ENCODE measurements at regions not wholly inside any gene's neighbourhood (a gene's known extent, or its start where the extent isn't known, plus 50 kb on each side); places are given as distances from the start of the nearest gene placed in this dataset.

DNA sequence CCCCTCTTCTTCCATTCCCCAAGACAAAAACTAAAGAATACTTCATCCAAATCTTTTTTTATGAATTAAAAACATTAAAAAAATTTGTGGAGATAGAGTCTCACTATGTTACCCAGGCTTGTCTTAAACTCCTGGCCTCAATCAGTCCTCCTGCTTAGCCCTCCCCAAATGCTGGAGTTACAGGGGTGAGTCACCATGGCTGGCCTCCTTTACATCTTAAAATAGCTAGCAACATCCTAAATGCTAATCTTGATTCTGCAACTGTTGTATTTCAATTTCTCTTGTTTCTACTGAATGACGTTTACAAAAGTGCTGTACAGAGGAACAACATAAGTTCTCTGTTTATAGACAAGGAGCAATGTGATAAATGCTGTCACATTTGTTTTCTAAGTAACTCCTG lies 483.5 kb downstream of the ADGRL2 start:
- Mint-ChIP-seq H3K27me3 (ENCODE audit: low read depth) (no peaks in the 10 kb centered on the region), H3K27ac (no peak overlapping the region), H3K9me3 (no peaks in the 10 kb centered on the region), H3K4me1 (ENCODE audit: low read depth) (no peaks in the 10 kb centered on the region), H3K36me3 (ENCODE audit: low read depth) (no peaks in the 10 kb centered on the region), H3K4me3 (no peak overlapping the region)
- CTCF ChIA-PET, result no interaction called here
- DNase-seq, result no peak
- intact Hi-C loops (cut with micrococcal nuclease), result no loop called here

DNA sequence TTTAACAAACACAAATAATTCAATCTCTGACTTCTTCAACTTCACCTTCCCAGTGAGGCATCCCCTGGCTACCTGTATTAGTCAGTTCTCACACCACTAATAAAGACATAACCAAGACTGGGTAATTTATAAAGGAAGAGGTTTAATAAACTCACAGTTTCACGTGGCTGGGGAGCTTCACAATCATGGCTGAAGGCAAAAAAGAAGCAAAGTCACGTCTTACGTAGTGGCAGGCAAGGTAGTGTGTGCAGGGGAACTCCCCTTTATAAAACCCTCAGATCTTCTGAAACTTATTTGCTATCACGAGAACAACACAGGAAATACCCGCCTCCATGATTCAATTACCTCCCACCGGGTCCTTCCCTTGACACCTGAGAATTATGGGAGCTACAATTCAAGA lies 478.5 kb downstream of the ADGRL2 start:
- no peak overlapping the region for H3K27ac Mint-ChIP-seq
- peak; percentile 4 for DNase-seq
- intact Hi-C loops (cut with micrococcal nuclease), result no loop called here
- H3K4me1 Mint-ChIP-seq (ENCODE audit: low read depth), result no peaks in the 10 kb centered on the region
- no peak overlapping the region for H3K4me3 Mint-ChIP-seq
- no peaks in the 10 kb centered on the region for H3K9me3 Mint-ChIP-seq
- CTCF ChIA-PET, result no interaction called here
- no peaks in the 10 kb centered on the region for H3K27me3 Mint-ChIP-seq (ENCODE audit: low read depth)
- no peaks in the 10 kb centered on the region for H3K36me3 Mint-ChIP-seq (ENCODE audit: low read depth)

DNA sequence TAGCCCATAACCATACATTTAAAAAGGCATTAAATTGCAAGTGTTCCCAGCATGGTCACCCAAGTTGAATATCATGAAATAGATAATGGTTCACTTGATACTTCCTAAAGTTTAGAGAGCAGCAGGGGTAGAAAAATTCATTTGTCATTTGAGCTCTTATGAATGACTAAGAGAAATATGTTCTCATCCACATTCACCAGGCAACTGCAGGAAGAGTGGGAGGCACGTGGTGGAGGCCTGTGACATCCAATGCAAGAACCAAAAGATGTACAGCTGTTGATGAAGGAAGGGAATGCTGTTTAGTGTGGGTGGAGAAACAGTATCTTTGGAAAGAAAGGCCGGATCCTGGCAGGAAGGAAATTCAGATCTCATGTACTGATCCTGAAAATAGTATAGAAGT lies 473.1 kb downstream of the ADGRL2 start:
- intact Hi-C loops (cut with micrococcal nuclease), result no loop called here
- no peaks in the 10 kb centered on the region for H3K9me3 Mint-ChIP-seq
- H3K36me3 Mint-ChIP-seq (ENCODE audit: low read depth), result no peaks in the 10 kb centered on the region
- no peak overlapping the region for H3K4me3 Mint-ChIP-seq
- CTCF ChIA-PET, result no interaction called here
- no peaks in the 10 kb centered on the region for H3K4me1 Mint-ChIP-seq (ENCODE audit: low read depth)
- no peaks in the 10 kb centered on the region for H3K27me3 Mint-ChIP-seq (ENCODE audit: low read depth)
- DNase-seq, result no peak
- H3K27ac Mint-ChIP-seq, result no peak overlapping the region

DNA sequence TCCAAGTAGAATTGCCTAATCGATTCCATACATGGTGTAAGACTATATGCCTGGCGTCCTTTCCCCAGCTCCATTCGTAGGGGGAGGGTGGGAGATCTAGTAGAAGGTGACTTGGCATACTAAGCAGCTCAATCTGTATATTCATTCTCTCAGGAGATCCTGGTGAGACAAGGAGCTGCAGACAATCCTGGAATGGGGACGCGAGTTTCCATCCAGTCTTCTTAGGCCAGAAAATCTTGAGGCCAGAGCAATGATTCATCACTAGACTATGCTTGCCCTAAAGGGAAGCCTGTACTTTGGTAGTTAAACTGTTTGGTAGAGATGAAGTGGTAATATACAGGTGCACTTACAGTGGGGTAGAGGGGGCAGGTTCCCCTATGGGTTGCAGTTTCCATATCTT lies 468.7 kb downstream of the ADGRL2 start:
- Mint-ChIP-seq H3K9me3 (no peaks in the 10 kb centered on the region), H3K27me3 (ENCODE audit: low read depth) (no peaks in the 10 kb centered on the region), H3K36me3 (ENCODE audit: low read depth) (no peaks in the 10 kb centered on the region), H3K4me3 (no peak overlapping the region), H3K4me1 (ENCODE audit: low read depth) (no peaks in the 10 kb centered on the region), H3K27ac (no peak overlapping the region)
- no peak for DNase-seq
- CTCF ChIA-PET, result no interaction called here
- intact Hi-C loops (cut with micrococcal nuclease), result no loop called here

DNA sequence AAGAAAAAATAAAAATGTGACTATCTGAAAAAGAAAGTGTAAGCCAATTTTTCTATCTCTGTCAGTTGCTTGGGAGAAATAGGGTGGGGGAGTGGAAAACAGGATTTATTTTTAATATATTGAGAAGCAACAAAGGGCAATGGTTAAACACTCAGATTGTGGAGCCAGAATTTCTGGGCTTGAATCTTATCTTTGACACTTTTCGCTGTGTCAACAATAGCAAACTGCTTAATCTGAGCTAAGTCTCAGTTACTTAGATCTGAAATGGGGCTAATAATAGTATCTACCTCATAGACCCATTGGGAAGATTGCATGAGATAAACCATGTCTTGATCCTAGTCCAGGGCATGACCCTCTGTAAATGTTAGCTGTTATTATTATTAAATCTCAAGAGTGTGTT lies 468.1 kb downstream of the ADGRL2 start:
- Mint-ChIP-seq H3K9me3 (no peaks in the 10 kb centered on the region), H3K4me1 (ENCODE audit: low read depth) (no peaks in the 10 kb centered on the region), H3K27ac (no peak overlapping the region), H3K27me3 (ENCODE audit: low read depth) (no peaks in the 10 kb centered on the region), H3K4me3 (no peak overlapping the region), H3K36me3 (ENCODE audit: low read depth) (no peaks in the 10 kb centered on the region)
- CTCF ChIA-PET, result no interaction called here
- intact Hi-C loops (cut with micrococcal nuclease), result no loop called here
- DNase-seq, result no peak

- DNase-seq, result no peak
Measured at GRCh38 chr1:82266351-82266750, 465.6 kb downstream of the ADGRL2 start.

GRCh38 chr1:82265436-82265835 lies 464.7 kb downstream of the ADGRL2 start:
- Mint-ChIP-seq H3K36me3 (ENCODE audit: low read depth) (no peaks in the 10 kb centered on the region), H3K27ac (no peak overlapping the region), H3K4me1 (ENCODE audit: low read depth) (no peaks in the 10 kb centered on the region), H3K4me3 (no peak overlapping the region), H3K27me3 (ENCODE audit: low read depth) (no peaks in the 10 kb centered on the region), H3K9me3 (no peaks in the 10 kb centered on the region)
- intact Hi-C loops (cut with micrococcal nuclease), result no loop called here
- DNase-seq, result no peak
- CTCF ChIA-PET, result no interaction called here

More at GRCh38 chr1:82266351-82266750, 465.6 kb downstream of the ADGRL2 start:
- no peak overlapping the region for H3K4me3 Mint-ChIP-seq
- intact Hi-C loops (cut with micrococcal nuclease), result no loop called here
- no peaks in the 10 kb centered on the region for H3K36me3 Mint-ChIP-seq (ENCODE audit: low read depth)
- no peaks in the 10 kb centered on the region for H3K4me1 Mint-ChIP-seq (ENCODE audit: low read depth)
- H3K9me3 Mint-ChIP-seq, result no peaks in the 10 kb centered on the region
- CTCF ChIA-PET, result no interaction called here
- no peak overlapping the region for H3K27ac Mint-ChIP-seq
- H3K27me3 Mint-ChIP-seq (ENCODE audit: low read depth), result no peaks in the 10 kb centered on the region

DNA sequence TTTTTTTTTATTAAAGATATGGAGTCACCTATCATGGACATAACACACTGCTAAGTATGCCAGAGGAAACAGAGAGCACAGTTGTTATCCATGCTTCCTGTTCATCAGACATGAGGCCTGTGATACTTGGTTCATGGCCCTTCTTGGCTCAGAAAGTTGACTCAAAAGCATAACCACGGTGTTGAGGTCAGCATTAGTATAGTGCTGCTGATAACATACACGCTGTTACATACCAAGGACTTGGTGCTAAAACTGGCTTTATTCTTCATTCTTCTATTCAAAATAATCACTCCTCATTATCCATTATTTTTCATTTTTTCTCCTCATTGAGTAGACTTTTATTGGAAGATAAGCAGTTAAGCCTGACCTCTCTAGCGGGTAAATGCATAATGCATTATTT lies 464.1 kb downstream of the ADGRL2 start:
- CTCF ChIA-PET, result no interaction called here
- H3K27ac Mint-ChIP-seq, result no peak overlapping the region
- H3K9me3 Mint-ChIP-seq, result no peaks in the 10 kb centered on the region
- no peaks in the 10 kb centered on the region for H3K36me3 Mint-ChIP-seq (ENCODE audit: low read depth)
- H3K27me3 Mint-ChIP-seq (ENCODE audit: low read depth), result no peaks in the 10 kb centered on the region
- DNase-seq, result no peak
- no peak overlapping the region for H3K4me3 Mint-ChIP-seq
- H3K4me1 Mint-ChIP-seq (ENCODE audit: low read depth), result no peaks in the 10 kb centered on the region
- intact Hi-C loops (cut with micrococcal nuclease), result no loop called here

DNA sequence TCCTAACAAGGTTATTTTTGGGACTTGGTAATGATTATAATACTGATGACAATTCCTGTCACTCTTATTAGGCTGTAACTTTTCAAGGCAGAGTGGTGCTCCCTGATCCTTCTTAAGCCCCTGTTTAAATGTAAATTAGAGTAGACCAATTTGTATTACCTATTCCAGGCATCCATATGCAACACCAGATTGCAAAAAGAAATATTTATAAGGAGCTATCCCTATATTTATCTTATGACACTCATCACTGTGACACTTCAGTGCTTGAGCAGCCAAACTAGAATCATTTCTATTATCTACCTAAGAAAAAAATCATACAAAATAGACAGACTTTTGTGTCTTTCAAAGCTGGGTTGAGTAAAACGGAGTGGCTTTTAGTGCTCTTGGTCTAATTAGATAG lies 462.7 kb downstream of the ADGRL2 start:
- Mint-ChIP-seq H3K4me1 (ENCODE audit: low read depth) (no peaks in the 10 kb centered on the region), H3K36me3 (ENCODE audit: low read depth) (no peaks in the 10 kb centered on the region), H3K9me3 (no peaks in the 10 kb centered on the region), H3K4me3 (no peak overlapping the region), H3K27me3 (ENCODE audit: low read depth) (peaks cover under 1% of the 10 kb centered on the region), H3K27ac (no peak overlapping the region)
- intact Hi-C loops (cut with micrococcal nuclease), result no loop called here
- no peak for DNase-seq
- CTCF ChIA-PET, result no interaction called here

DNA sequence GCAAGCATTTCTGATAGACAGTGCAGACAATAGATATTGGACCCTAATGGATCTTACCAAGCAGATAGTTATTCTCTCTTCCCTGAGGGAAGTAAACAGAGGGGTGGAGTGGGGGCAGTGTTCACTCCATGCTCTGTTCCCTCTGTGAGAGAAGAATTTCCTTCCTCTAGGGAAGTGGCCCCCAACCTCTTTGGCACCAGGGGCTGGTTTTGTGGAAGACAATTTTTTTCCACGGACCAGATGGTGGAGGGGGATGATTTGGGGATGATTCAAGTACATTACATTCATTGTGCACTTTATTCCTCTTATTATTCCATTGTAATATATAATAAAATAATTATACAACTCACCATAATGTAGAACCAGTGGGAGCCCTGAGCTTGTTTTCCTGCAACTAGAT lies 459.9 kb downstream of the ADGRL2 start:
- intact Hi-C loops (cut with micrococcal nuclease), result no loop called here
- CTCF ChIA-PET, result no interaction called here

DNA sequence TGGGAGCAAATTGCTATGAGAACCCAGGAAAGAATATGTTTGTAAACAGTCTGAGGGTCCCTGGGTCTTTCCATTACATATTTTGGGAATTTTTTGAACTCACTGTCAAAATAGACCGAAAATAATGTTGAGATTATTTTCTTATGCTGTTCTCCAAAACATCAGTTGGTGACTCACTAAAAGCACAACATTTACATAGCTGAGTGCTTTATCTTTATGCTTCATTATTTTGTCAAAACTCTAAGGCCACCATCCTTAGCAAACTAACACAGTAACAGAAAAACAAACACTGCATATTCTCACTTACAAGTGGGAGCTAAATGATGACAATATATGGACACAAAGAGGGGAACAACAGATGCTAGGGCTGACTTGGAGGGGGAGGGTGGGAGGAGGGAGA lies 459.3 kb downstream of the ADGRL2 start:
- H3K27me3 Mint-ChIP-seq (ENCODE audit: low read depth), result peaks cover 4% of the 10 kb centered on the region
- no peaks in the 10 kb centered on the region for H3K36me3 Mint-ChIP-seq (ENCODE audit: low read depth)
- H3K9me3 Mint-ChIP-seq, result no peaks in the 10 kb centered on the region
- H3K4me1 Mint-ChIP-seq (ENCODE audit: low read depth), result no peaks in the 10 kb centered on the region
- CTCF ChIA-PET, result no interaction called here
- DNase-seq, result no peak
- intact Hi-C loops (cut with micrococcal nuclease), result no loop called here
- H3K4me3 Mint-ChIP-seq, result no peak overlapping the region
- no peak overlapping the region for H3K27ac Mint-ChIP-seq

More for the DNA sequence above, 459.9 kb downstream of the ADGRL2 start:
- DNase-seq, result no peak
- H3K9me3 Mint-ChIP-seq, result no peaks in the 10 kb centered on the region
- H3K4me1 Mint-ChIP-seq (ENCODE audit: low read depth), result no peaks in the 10 kb centered on the region
- no peaks in the 10 kb centered on the region for H3K36me3 Mint-ChIP-seq (ENCODE audit: low read depth)
- no peak overlapping the region for H3K27ac Mint-ChIP-seq
- H3K4me3 Mint-ChIP-seq, result no peak overlapping the region
- H3K27me3 Mint-ChIP-seq (ENCODE audit: low read depth), result peaks cover 4% of the 10 kb centered on the region

GRCh38 chr1:82258887-82259286 lies 458.2 kb downstream of the ADGRL2 start:
- no peak overlapping the region for H3K4me3 Mint-ChIP-seq
- intact Hi-C loops (cut with micrococcal nuclease), result no loop called here
- CTCF ChIA-PET, result no interaction called here
- no peak overlapping the region for H3K27ac Mint-ChIP-seq
- no peaks in the 10 kb centered on the region for H3K4me1 Mint-ChIP-seq (ENCODE audit: low read depth)
- no peak for DNase-seq
- H3K27me3 Mint-ChIP-seq (ENCODE audit: low read depth), result peaks cover 4% of the 10 kb centered on the region
- no peaks in the 10 kb centered on the region for H3K36me3 Mint-ChIP-seq (ENCODE audit: low read depth)
- no peaks in the 10 kb centered on the region for H3K9me3 Mint-ChIP-seq

- Mint-ChIP-seq H3K27ac (no peak overlapping the region), H3K9me3 (no peaks in the 10 kb centered on the region), H3K4me3 (no peak overlapping the region), H3K4me1 (ENCODE audit: low read depth) (no peaks in the 10 kb centered on the region), H3K36me3 (ENCODE audit: low read depth) (no peaks in the 10 kb centered on the region), H3K27me3 (ENCODE audit: low read depth) (no peaks in the 10 kb centered on the region)
- no peak for DNase-seq
- intact Hi-C loops (cut with micrococcal nuclease), result no loop called here
- CTCF ChIA-PET, result interaction anchor here (0.6 kb wide), 1 partner anchor 529 kb away, joined by 3 read pairs; no protein-coding TSS in a partner anchor
Measured at GRCh38 chr1:82246050-82246449, 445.3 kb downstream of the ADGRL2 start.
